ENCODE measurements at regions not wholly inside any gene's neighbourhood (a gene's known extent, or its start where the extent isn't known, plus 50 kb on each side); places are given as distances from the start of the nearest gene placed in this dataset.

DNA sequence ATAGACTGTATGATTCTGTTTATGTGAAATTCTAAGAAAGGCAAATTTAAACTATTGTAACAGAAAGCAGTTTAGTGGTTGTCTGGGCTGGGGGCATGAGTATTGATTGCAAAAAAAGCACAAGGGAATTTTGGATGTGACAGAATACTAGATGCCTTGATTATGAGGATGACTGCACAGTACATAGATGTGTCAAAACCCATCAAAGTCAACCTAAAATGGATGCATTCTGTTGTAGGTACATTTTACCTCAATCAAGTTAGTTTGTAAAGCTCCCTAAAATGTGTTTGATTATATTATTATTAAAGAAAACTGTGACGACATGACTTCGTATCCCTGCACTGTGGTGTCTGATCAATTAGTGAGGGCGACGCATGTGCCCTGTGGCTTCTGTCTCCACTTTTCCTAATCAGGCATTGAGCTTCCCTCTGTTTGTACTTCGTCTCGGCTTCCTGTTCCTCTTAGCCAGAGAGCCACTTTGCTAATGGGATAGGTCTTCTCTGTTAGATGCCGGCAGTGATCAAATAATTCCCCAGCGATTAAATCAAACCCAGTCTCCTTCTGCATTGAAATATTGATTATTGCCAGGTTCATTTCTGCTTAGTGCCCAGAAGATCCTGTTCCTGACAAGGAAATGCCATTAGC lies 118.3 kb upstream of the GGTLC1 start:
- no peak overlapping the region for H3K27ac ChIP-seq
- H3K9me3 ChIP-seq, result no peaks in the 10 kb centered on the region
- TF ChIP-seq EP300 (IDR thresholded peaks at IDR 0.05) (no peak), POLR2AphosphoS5 (IDR thresholded peaks at IDR 0.05) (no peak), POLR2A (IDR thresholded peaks at IDR 0.05) (no peak), CTCF (IDR thresholded peaks at IDR 0.05) (no peak)
- H3K4me1 ChIP-seq, result no peaks in the 10 kb centered on the region
- H3K4me3 ChIP-seq, result no peak overlapping the region
- 78 to 84% methylated on average over 8 of the region's 8 CpGs for WGBS, 2 donors
- no peaks in the 10 kb centered on the region for H3K27me3 ChIP-seq
- intact Hi-C loops (cut with DNase I), result no loop called here
- no peak for DNase-seq
- no peaks in the 10 kb centered on the region for H3K36me3 ChIP-seq

- DNase-seq, result no peak
- intact Hi-C loops (cut with DNase I), result no loop called here
- Histone ChIP-seq H3K9me3 (no peaks in the 10 kb centered on the region), H3K27me3 (no peaks in the 10 kb centered on the region), H3K36me3 (no peaks in the 10 kb centered on the region), H3K27ac (no peak overlapping the region), H3K4me1 (no peaks in the 10 kb centered on the region), H3K4me3 (no peak overlapping the region)
- TF ChIP-seq CTCF (IDR thresholded peaks at IDR 0.05) (no peak), POLR2A (IDR thresholded peaks at IDR 0.05) (no peak), EP300 (IDR thresholded peaks at IDR 0.05) (no peak), POLR2AphosphoS5 (IDR thresholded peaks at IDR 0.05) (no peak)
- 36 to 70% methylated on average over 4 of the region's 4 CpGs for WGBS, 2 donors
These were observed 117.7 kb upstream of the GGTLC1 start for GRCh38 chr20:24106150-24106800.

GRCh38 chr20:24102749-24103333 lies 114.3 kb upstream of the GGTLC1 start:
- H3K4me3 ChIP-seq, result no peak overlapping the region
- H3K4me1 ChIP-seq, result no peaks in the 10 kb centered on the region
- no peaks in the 10 kb centered on the region for H3K9me3 ChIP-seq
- H3K36me3 ChIP-seq, result no peaks in the 10 kb centered on the region
- WGBS, 2 donors, result 73 to 85% methylated on average over 1 of the region's 1 CpG
- intact Hi-C loops (cut with DNase I), result no loop called here
- TF ChIP-seq EP300 (IDR thresholded peaks at IDR 0.05) (no peak), POLR2AphosphoS5 (IDR thresholded peaks at IDR 0.05) (no peak), POLR2A (IDR thresholded peaks at IDR 0.05) (no peak), CTCF (IDR thresholded peaks at IDR 0.05) (no peak)
- DNase-seq, result no peak
- H3K27ac ChIP-seq, result no peak overlapping the region
- no peaks in the 10 kb centered on the region for H3K27me3 ChIP-seq

- H3K4me3 ChIP-seq, result no peak overlapping the region
- intact Hi-C loops (cut with DNase I), result no loop called here
- H3K27me3 ChIP-seq, result no peaks in the 10 kb centered on the region
- TF ChIP-seq POLR2AphosphoS5 (IDR thresholded peaks at IDR 0.05) (no peak), POLR2A (IDR thresholded peaks at IDR 0.05) (no peak), EP300 (IDR thresholded peaks at IDR 0.05) (no peak)
- 43 to 50% methylated on average over 7 of the region's 7 CpGs for WGBS, 2 donors
- H3K27ac ChIP-seq, result no peak overlapping the region
- no peaks in the 10 kb centered on the region for H3K36me3 ChIP-seq
- H3K9me3 ChIP-seq, result no peaks in the 10 kb centered on the region
- no peak for DNase-seq
- no peaks in the 10 kb centered on the region for H3K4me1 ChIP-seq
These were observed 113.7 kb upstream of the GGTLC1 start for GRCh38 chr20:24102290-24102689.

- DNase-seq, result no peak
- Histone ChIP-seq H3K9me3 (no peaks in the 10 kb centered on the region), H3K36me3 (no peaks in the 10 kb centered on the region), H3K4me3 (no peak overlapping the region), H3K27me3 (no peaks in the 10 kb centered on the region), H3K27ac (no peak overlapping the region), H3K4me1 (no peaks in the 10 kb centered on the region)
- WGBS, 2 donors, result 36 to 40% methylated on average over 5 of the region's 5 CpGs
- TF ChIP-seq POLR2AphosphoS5 (IDR thresholded peaks at IDR 0.05) (no peak), POLR2A (IDR thresholded peaks at IDR 0.05) (no peak), CTCF (IDR thresholded peaks at IDR 0.05) (peak in 1 of 4 experiments; percentile 45)
- intact Hi-C loops (cut with DNase I), result no loop called here
These were observed 111.9 kb upstream of the GGTLC1 start for GRCh38 chr20:24100370-24101011.

All from sigmoid colon (tissue), 6 donors.